Neuronal stem cell (in vitro differentiated cells): ENCODE measurements at regions not wholly inside any gene's neighbourhood (a gene's known extent, or its start where the extent isn't known, plus 50 kb on each side); places are given as distances from the start of the nearest gene placed in this dataset.
"Not testable (repeated sequence)": the region's sequence is repeated elsewhere in the genome, so short reads cannot be mapped to it uniquely, and the experiment has no call there.

Source experiments
- DNase-seq: peaks from one replicate; pipeline ENCODE4 v3.0.0-alpha.2; 2013; ENCODE audit warnings: low spot score
- H2AFZ ChIP-seq: one replicate; pipeline ENCODE4 v1.6.1; 2013; ENCODE audit warnings: mild to moderate bottlenecking, low read length, inconsistent platforms
- H2AK5ac ChIP-seq: 2 replicates; pipeline ENCODE4 v1.6.1; 2013; ENCODE audit warnings: low read depth, mild to moderate bottlenecking, inconsistent platforms, low read length, moderate library complexity, mixed read lengths
- H2BK120ac ChIP-seq: 2 replicates; pipeline ENCODE4 v1.6.1; 2013; ENCODE audit warnings: low read depth, mild to moderate bottlenecking, inconsistent platforms, low read length, moderate library complexity, mixed read lengths
- H2BK12ac ChIP-seq: one replicate; pipeline ENCODE4 v1.6.1; 2013; ENCODE audit warnings: low read length, inconsistent platforms
- H2BK15ac ChIP-seq: 2 replicates; pipeline ENCODE4 v1.6.1; 2013; ENCODE audit warnings: mild to moderate bottlenecking, low read length, inconsistent platforms, mixed read lengths
- H2BK5ac ChIP-seq: one replicate; pipeline ENCODE4 v1.6.1; 2013; ENCODE audit warnings: inconsistent platforms, mild to moderate bottlenecking, low read length, moderate library complexity
- H3K14ac ChIP-seq: one replicate; pipeline ENCODE4 v1.6.1; 2013; ENCODE audit warnings: low read length, inconsistent platforms
- H3K18ac ChIP-seq: 2 replicates; pipeline ENCODE4 v1.6.1; 2013; ENCODE audit warnings: low read length, inconsistent platforms
- H3K23ac ChIP-seq: 2 replicates; pipeline ENCODE4 v1.6.1; 2013; ENCODE audit warnings: low read depth, mild to moderate bottlenecking, mixed read lengths, low read length, inconsistent platforms; ENCODE audit not compliant: poor library complexity
- H3K27ac ChIP-seq: replicated peaks from 3 replicates; pipeline ENCODE4 v1.5.1; 2013; ENCODE audit warnings: low read length, inconsistent platforms
- H3K27me3 ChIP-seq, 3 experiments: 2 replicates each; pipeline ENCODE4 v1.6.1; 2013; ENCODE audit warnings: low read length in 3 of 3, mild to moderate bottlenecking in 2 of 3, inconsistent platforms in 1 of 3, low read depth in 1 of 3, mixed read lengths in 1 of 3, moderate library complexity in 1 of 3; ENCODE audit not compliant: control insufficient read depth in 3 of 3, insufficient read depth in 3 of 3
- H3K36me3 ChIP-seq, 2 donors: replicated peaks in 1 of 2; 2 replicates each; pipeline ENCODE4 v1.6.1; 2013; ENCODE audit warnings: low read length in 2 of 2; ENCODE audit not compliant: control insufficient read depth in 2 of 2, insufficient read depth in 2 of 2
- H3K4ac ChIP-seq: 2 replicates; pipeline ENCODE4 v1.6.1; 2013; ENCODE audit warnings: inconsistent platforms, mild to moderate bottlenecking, low read length, moderate library complexity
- H3K4me1 ChIP-seq, 2 donors: 1 replicate in 1 of 2; 2 replicates in 1 of 2; pipeline ENCODE4 v1.6.1; 2013; ENCODE audit warnings: low read length in 2 of 2, low read depth in 1 of 2; ENCODE audit not compliant: control insufficient read depth in 2 of 2, insufficient read depth in 1 of 2
- H3K4me2 ChIP-seq: one replicate; pipeline ENCODE4 v1.6.1; 2013; ENCODE audit warnings: mild to moderate bottlenecking, low read length, inconsistent platforms; ENCODE audit not compliant: insufficient read depth, poor library complexity, severe bottlenecking
- H3K4me3 ChIP-seq, 2 donors: 2 replicates each; pipeline ENCODE4 v1.5.1; 2013; ENCODE audit warnings: low read length in 2 of 2, mild to moderate bottlenecking in 2 of 2, inconsistent platforms in 1 of 2, moderate library complexity in 1 of 2
- H3K79me1 ChIP-seq: one replicate; pipeline ENCODE4 v1.6.1; 2013; ENCODE audit warnings: low read depth, mild to moderate bottlenecking, inconsistent platforms, low read length, moderate library complexity
- H3K9ac ChIP-seq: one replicate; pipeline ENCODE4 v1.6.1; 2013; ENCODE audit warnings: mild to moderate bottlenecking, low read depth, low read length, inconsistent platforms; ENCODE audit not compliant: poor library complexity
- H3K9me3 ChIP-seq, 2 donors: replicated peaks in 1 of 2; 2 replicates each; pipeline versions ENCODE3 to v1.6.1; 2013; ENCODE audit warnings: low read length in 2 of 2, mild to moderate bottlenecking in 2 of 2, inconsistent platforms in 1 of 2, low read depth in 1 of 2, mixed read lengths in 1 of 2, moderate library complexity in 1 of 2; ENCODE audit not compliant: control insufficient read depth in 2 of 2, insufficient read depth in 1 of 2
- H4K8ac ChIP-seq: one replicate; pipeline ENCODE4 v1.6.1; 2013; ENCODE audit warnings: low read depth, mild to moderate bottlenecking, inconsistent platforms, low read length, moderate library complexity
- H4K91ac ChIP-seq: one replicate; pipeline ENCODE4 v1.6.1; 2013; ENCODE audit warnings: low read length, low read depth, mild to moderate bottlenecking, inconsistent platforms; ENCODE audit not compliant: poor library complexity
- WGBS, 2 donors: extraction: QIAGEN DNeasy Blood & Tissue Kit; methylation state at CpG; one replicate each; pipeline ENCODE4 v1.1.7; 2013; ENCODE audit warnings: missing lambda C conversion rate in 2 of 2, mixed read lengths in 1 of 2; ENCODE audit not compliant: insufficient read length in 2 of 2, insufficient replicate concordance in 1 of 2; ENCODE audit errors: extremely low coverage in 2 of 2; 5-methylcytosine and 5-hydroxymethylcytosine counted together

GRCh38 chr1:195185736-195186135, 1422.5 kb downstream of the KCNT2 start:
- no peak overlapping the region for H3K4ac ChIP-seq
- no peak overlapping the region for H3K4me2 ChIP-seq
- no peak overlapping the region for H2AFZ ChIP-seq
- no peak overlapping the region for H3K14ac ChIP-seq
- H3K27ac ChIP-seq = no peak overlapping the region
- no peaks in the 10 kb centered on the region for H3K79me1 ChIP-seq
- DNase-seq = no peak
- no peak overlapping the region for H3K23ac ChIP-seq
- H4K91ac ChIP-seq = no peak overlapping the region
- no peak overlapping the region for H3K4me3 ChIP-seq
- no peak overlapping the region for H2BK15ac ChIP-seq
- H2AK5ac ChIP-seq = no peak overlapping the region
- no peak overlapping the region for H4K8ac ChIP-seq
- H2BK12ac ChIP-seq = no peak overlapping the region
- H3K4me1 ChIP-seq = no peaks in the 10 kb centered on the region
- no peak overlapping the region for H3K18ac ChIP-seq
- WGBS, 2 donors = no CpG with 5 or more reads among the region's 2 CpGs
- H3K9me3 ChIP-seq = no peaks in the 10 kb centered on the region
- H3K36me3 ChIP-seq = no peaks in the 10 kb centered on the region
- H2BK120ac ChIP-seq = no peak overlapping the region
- H2BK5ac ChIP-seq = no peak overlapping the region
- H3K9ac ChIP-seq = no peak overlapping the region
- no peaks in the 10 kb centered on the region for H3K27me3 ChIP-seq

- WGBS, 2 donors = no CpG with 5 or more reads among the region's 4 CpGs
- no peaks in the 10 kb centered on the region for H3K4me1 ChIP-seq
These were observed 1422.9 kb downstream of the KCNT2 start for GRCh38 chr1:195185321-195185720.

DNA sequence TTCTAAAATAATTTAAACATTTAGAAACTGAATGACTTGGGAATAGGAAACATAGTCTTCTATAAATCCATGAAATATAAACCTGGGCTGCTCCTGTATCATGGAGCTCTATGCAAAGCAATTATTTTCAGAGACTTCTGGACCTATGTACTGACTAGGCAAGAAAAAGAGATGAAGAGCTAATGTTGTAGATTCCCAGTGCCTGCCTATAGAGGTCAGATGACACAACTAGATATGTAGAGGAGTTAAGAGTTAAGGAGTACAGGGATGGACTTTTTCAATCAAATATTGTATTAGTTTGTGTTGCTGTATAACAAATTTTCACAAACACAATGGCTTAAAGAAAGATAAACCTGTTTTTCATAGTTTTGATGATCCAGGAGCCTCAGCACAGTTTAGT, 1434.5 kb downstream of the KCNT2 start:
- H3K4me2 ChIP-seq = no peak overlapping the region
- no peaks in the 10 kb centered on the region for H3K36me3 ChIP-seq
- no peak for DNase-seq
- H4K8ac ChIP-seq = no peak overlapping the region
- H3K14ac ChIP-seq = no peak overlapping the region
- H3K18ac ChIP-seq = no peak overlapping the region
- H2BK12ac ChIP-seq = no peak overlapping the region
- H2BK5ac ChIP-seq = no peak overlapping the region
- no peaks in the 10 kb centered on the region for H3K4me1 ChIP-seq
- no peak overlapping the region for H2AK5ac ChIP-seq
- no peaks in the 10 kb centered on the region for H3K79me1 ChIP-seq
- no peak overlapping the region for H4K91ac ChIP-seq
- no peak overlapping the region for H3K23ac ChIP-seq
- no peak overlapping the region for H3K27ac ChIP-seq
- no peak overlapping the region for H2BK15ac ChIP-seq
- no peak overlapping the region for H2AFZ ChIP-seq
- no peak overlapping the region for H2BK120ac ChIP-seq
- no peaks in the 10 kb centered on the region for H3K9me3 ChIP-seq
- H3K27me3 ChIP-seq = no peaks in the 10 kb centered on the region
- H3K9ac ChIP-seq = no peak overlapping the region
- no peak overlapping the region for H3K4ac ChIP-seq
- no peak overlapping the region for H3K4me3 ChIP-seq

More at GRCh38 chr1:195185321-195185720, 1422.9 kb downstream of the KCNT2 start:
- H3K23ac ChIP-seq = no peak overlapping the region
- no peaks in the 10 kb centered on the region for H3K27me3 ChIP-seq
- H3K4ac ChIP-seq = no peak overlapping the region
- no peak overlapping the region for H3K4me3 ChIP-seq
- H2AK5ac ChIP-seq = no peak overlapping the region
- H4K91ac ChIP-seq = no peak overlapping the region
- H3K18ac ChIP-seq = no peak overlapping the region
- no peak overlapping the region for H3K9ac ChIP-seq
- no peak overlapping the region for H2BK5ac ChIP-seq
- H2BK12ac ChIP-seq = no peak overlapping the region
- H3K79me1 ChIP-seq = no peaks in the 10 kb centered on the region
- no peak overlapping the region for H2BK15ac ChIP-seq
- H2BK120ac ChIP-seq = no peak overlapping the region
- no peaks in the 10 kb centered on the region for H3K36me3 ChIP-seq
- H3K9me3 ChIP-seq = no peaks in the 10 kb centered on the region
- H4K8ac ChIP-seq = no peak overlapping the region
- DNase-seq = no peak
- no peak overlapping the region for H3K27ac ChIP-seq
- H2AFZ ChIP-seq = no peak overlapping the region
- no peak overlapping the region for H3K14ac ChIP-seq
- H3K4me2 ChIP-seq = no peak overlapping the region

DNA sequence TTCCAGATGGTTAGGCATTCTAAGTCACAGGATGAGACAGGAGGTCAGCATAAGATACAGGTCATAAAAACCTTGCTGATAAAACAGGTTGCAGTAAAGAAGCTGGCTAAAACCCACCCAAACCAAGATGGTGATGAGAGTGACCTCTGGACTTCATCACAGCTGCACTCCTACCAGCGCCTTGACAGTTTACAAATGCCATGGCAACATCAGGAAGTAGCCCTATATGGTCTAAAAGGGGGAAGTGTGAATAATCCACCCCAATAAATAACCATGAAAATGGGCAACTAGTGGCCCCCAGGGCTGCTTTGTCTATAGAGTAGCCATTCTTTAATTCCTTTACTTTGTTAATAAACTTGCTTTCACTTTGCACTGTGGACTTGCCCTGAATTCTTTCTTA, 1448.4 kb downstream of the KCNT2 start:
- H3K4me1 ChIP-seq, H2AK5ac ChIP-seq, H2BK12ac ChIP-seq, H2BK120ac ChIP-seq, H3K14ac ChIP-seq, H4K8ac ChIP-seq, H4K91ac ChIP-seq, H2BK15ac ChIP-seq, DNase-seq, H3K4me3 ChIP-seq, H3K4me2 ChIP-seq, H3K9me3 ChIP-seq, H3K18ac ChIP-seq, H3K27ac ChIP-seq, H3K79me1 ChIP-seq, H3K4ac ChIP-seq, H3K27me3 ChIP-seq, H2BK5ac ChIP-seq, H3K36me3 ChIP-seq, H3K23ac ChIP-seq, H3K9ac ChIP-seq: not testable (repeated sequence)
- WGBS, 2 donors = no CpG with 5 or more reads among the region's 1 CpG
- peak overlapping the region; percentile 43 for H2AFZ ChIP-seq
